ENCODE measurements at regions not wholly inside any gene's neighbourhood (a gene's known extent, or its start where the extent isn't known, plus 50 kb on each side); places are given as distances from the start of the nearest gene placed in this dataset.

- peaks cover 2 to 12% of the 10 kb centered on the region in 2 donors for H3K9me3 ChIP-seq
- H3K27me3 ChIP-seq: no peaks in the 10 kb centered on the region
- no peak overlapping the region for H3K4me3 ChIP-seq
- intact Hi-C loops (cut with DNase I; ENCODE audit: low total_unique reads): no loop called here
- no peak for TF ChIP-seq CTCF (IDR thresholded peaks at IDR 0.05)
- TF ChIP-seq POLR2AphosphoS5 (IDR thresholded peaks at IDR 0.05): no peak
- TF ChIP-seq POLR2A (IDR thresholded peaks at IDR 0.05): no peak
- DNase-seq (ENCODE audit: low spot score in 2 of 2): no peak
- no peaks in the 10 kb centered on the region for H3K4me1 ChIP-seq
- no peak overlapping the region for H3K27ac ChIP-seq
- H3K36me3 ChIP-seq: no peaks in the 10 kb centered on the region
Observed at GRCh38 chr6:132179955-132180354, 221.3 kb downstream of the MOXD1 start.

GRCh38 chr6:132174919-132175318, 223.7 kb upstream of the CCN2 start:
- Histone ChIP-seq H3K9me3 (peaks cover 10 to 19% of the 10 kb centered on the region in 2 donors), H3K27me3 (no peaks in the 10 kb centered on the region), H3K4me1 (no peaks in the 10 kb centered on the region), H3K27ac (no peak overlapping the region), H3K36me3 (no peaks in the 10 kb centered on the region), H3K4me3 (no peak overlapping the region)
- TF ChIP-seq CTCF (IDR thresholded peaks at IDR 0.05): no peak
- TF ChIP-seq POLR2A (IDR thresholded peaks at IDR 0.05): no peak
- TF ChIP-seq POLR2AphosphoS5 (IDR thresholded peaks at IDR 0.05): no peak
- intact Hi-C loops (cut with DNase I; ENCODE audit: low total_unique reads): no loop called here
- DNase-seq (ENCODE audit: low spot score in 2 of 2): no peak

GRCh38 chr6:132168961-132169360, 217.8 kb upstream of the CCN2 start:
- no peaks in the 10 kb centered on the region for H3K27me3 ChIP-seq
- H3K9me3 ChIP-seq: no peaks in the 10 kb centered on the region
- H3K27ac ChIP-seq: no peak overlapping the region
- H3K4me3 ChIP-seq: no peak overlapping the region
- TF ChIP-seq CTCF (IDR thresholded peaks at IDR 0.05) (no peak), POLR2AphosphoS5 (IDR thresholded peaks at IDR 0.05) (no peak), POLR2A (IDR thresholded peaks at IDR 0.05) (no peak)
- peaks cover 0 to 6% of the 10 kb centered on the region in 2 donors for H3K4me1 ChIP-seq
- DNase-seq (ENCODE audit: low spot score in 2 of 2): no peak
- H3K36me3 ChIP-seq: no peaks in the 10 kb centered on the region
- intact Hi-C loops (cut with DNase I; ENCODE audit: low total_unique reads): no loop called here

GRCh38 chr6:132167929-132168892, 217.0 kb upstream of the CCN2 start:
- H3K9me3 ChIP-seq: no peaks in the 10 kb centered on the region
- no peaks in the 10 kb centered on the region for H3K27me3 ChIP-seq
- no peak for DNase-seq (ENCODE audit: low spot score in 2 of 2)
- peaks cover 0 to 6% of the 10 kb centered on the region in 2 donors for H3K4me1 ChIP-seq
- H3K27ac ChIP-seq: peak overlapping the region; percentile 2 to 31
- TF ChIP-seq CTCF (IDR thresholded peaks at IDR 0.05): no peak
- TF ChIP-seq POLR2AphosphoS5 (IDR thresholded peaks at IDR 0.05): no peak
- intact Hi-C loops (cut with DNase I; ENCODE audit: low total_unique reads): no loop called here
- H3K36me3 ChIP-seq: no peaks in the 10 kb centered on the region
- no peak overlapping the region for H3K4me3 ChIP-seq

GRCh38 chr6:132166526-132167051, 215.4 kb upstream of the CCN2 start:
- no peaks in the 10 kb centered on the region for H3K9me3 ChIP-seq
- no peak overlapping the region for H3K27ac ChIP-seq
- H3K4me1 ChIP-seq: peaks cover 0 to 6% of the 10 kb centered on the region in 2 donors
- DNase-seq (ENCODE audit: low spot score in 2 of 2): no peak
- intact Hi-C loops (cut with DNase I; ENCODE audit: low total_unique reads): no loop called here
- no peak for TF ChIP-seq CTCF (IDR thresholded peaks at IDR 0.05)
- TF ChIP-seq POLR2AphosphoS5 (IDR thresholded peaks at IDR 0.05): no peak
- no peak for TF ChIP-seq POLR2A (IDR thresholded peaks at IDR 0.05)
- no peaks in the 10 kb centered on the region for H3K27me3 ChIP-seq
- H3K36me3 ChIP-seq: no peaks in the 10 kb centered on the region
- H3K4me3 ChIP-seq: no peak overlapping the region
